SK-N-DZ (cell line): ENCODE measurements at regions not wholly inside any gene's neighbourhood (a gene's known extent, or its start where the extent isn't known, plus 50 kb on each side); places are given as distances from the start of the nearest gene placed in this dataset.

Experiments
- DNase-seq: peaks from one replicate; pipeline ENCODE4 v3.0.0-alpha.2; 2015; ENCODE audit warnings: low spot score

DNA sequence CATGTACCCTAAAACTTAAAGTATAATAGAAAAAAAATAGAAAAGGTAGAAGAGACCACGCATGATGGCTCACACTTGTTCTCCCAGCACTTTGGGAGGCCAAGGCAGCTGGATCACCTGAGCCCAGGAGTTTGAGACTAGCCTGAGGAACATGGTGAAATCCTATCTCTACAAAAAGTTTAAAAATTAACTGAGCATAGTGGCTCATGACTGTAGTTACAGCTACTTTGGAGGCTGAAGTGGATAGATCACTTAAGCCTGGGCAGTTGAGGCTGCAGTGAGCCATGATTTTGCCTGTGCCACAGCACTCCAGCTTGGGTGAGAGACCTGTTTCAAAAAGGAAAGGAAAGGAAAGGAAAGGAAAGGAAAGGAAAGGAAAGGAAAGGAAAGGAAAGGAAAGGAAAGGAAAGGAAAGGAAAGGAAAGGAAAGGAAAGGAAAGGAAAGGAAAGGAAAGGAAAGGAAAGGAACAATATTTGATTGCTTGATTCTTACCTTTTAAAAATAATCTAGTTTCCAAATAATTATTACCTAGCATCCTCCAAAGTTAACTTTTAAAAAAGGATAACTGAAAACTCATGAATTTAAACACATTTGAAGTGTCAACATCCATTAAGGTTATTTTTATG lies 99.9 kb upstream of the PAX6 start:
- DNase-seq: no peak

- no peak for DNase-seq
Measured at GRCh38 chr11:31903225-31904074, 92.3 kb upstream of the PAX6 start.

GRCh38 chr11:31902706-31903105 lies 91.6 kb upstream of the PAX6 start:
- DNase-seq: no peak

GRCh38 chr11:31895926-31896325 lies 84.8 kb upstream of the PAX6 start:
- DNase-seq: no peak

DNA sequence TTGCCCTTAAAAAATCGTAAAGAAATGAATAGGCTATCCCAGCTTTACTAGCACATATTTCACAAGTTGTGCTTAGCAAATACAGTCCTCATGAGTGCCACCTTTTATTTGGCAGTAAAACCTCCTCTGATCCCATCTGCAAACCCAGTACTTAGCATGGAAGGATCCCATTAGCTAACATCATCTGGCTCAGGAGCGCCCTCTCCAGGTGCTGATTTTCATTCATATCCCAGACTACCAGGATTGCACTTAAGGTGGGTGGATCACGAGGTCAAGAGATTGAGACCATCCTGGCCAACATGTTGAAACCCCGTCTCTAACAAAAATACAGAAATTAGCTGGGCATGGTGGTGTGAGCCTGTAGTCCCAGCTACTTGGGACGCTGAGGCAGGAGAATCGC lies 76.1 kb upstream of the PAX6 start:
- no peak for DNase-seq

GRCh38 chr11:31884080-31884479 lies 73.0 kb upstream of the PAX6 start:
- DNase-seq: no peak

DNA sequence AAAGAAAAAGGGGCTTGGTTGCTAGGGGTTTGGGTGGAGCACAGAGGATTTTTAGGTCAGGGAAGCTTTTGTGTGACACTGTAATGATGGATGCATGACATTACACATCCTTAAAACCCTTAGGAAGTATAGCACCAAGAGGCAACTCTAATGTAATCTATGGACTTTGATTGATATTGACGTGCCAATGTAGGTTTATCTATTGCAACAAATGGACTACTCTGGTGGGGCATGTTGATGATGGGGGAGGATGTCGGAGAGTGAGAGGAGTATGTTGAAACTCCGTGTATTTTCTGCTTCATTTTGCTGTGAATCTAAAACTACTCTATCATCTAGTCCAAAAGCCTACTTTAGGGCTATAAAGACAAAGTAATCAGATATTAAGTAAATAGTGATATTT lies 72.3 kb upstream of the PAX6 start:
- no peak for DNase-seq

- DNase-seq: no peak
Measured at GRCh38 chr11:31882951-31883392, 71.8 kb upstream of the PAX6 start.

GRCh38 chr11:31881825-31882224 lies 70.7 kb upstream of the PAX6 start:
- no peak for DNase-seq

DNA sequence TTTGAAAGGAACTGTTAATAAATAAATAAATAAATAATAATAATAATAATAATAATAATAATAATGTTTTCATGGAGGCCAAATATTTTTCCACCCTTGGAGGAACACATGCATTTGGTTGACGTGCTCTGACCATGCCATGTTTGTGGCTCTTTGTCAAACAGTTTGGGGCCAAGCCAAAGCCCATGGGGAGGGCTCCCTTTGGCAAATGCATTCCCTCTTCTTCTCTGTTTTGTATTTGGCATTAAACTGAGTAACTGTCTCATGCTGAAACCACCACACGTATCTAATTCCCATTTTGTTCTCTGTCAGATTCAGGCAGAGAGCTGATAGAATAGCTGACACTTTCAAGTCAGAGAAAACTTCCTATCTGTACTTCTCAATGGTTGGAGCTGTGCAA lies 68.6 kb upstream of the PAX6 start:
- DNase-seq: no peak

DNA sequence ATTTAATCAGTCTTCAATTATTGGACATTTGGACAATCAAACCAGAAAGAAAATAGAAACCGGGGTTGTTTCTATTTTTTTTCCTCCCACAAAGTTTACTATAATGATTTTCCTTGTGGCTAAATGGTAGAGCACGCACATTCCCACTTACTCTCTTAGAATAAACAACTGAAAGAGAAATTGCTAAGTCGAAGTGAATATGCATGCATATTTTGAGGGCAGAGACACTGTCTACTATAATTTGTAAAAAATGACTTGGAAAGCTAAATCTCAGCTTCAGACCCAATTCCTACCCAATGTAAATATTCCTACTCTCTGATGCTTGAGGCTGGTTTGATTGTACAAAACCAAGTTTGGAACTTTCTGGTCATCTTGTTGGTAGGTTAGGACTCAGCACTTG lies 66.7 kb upstream of the PAX6 start:
- DNase-seq: no peak

DNA sequence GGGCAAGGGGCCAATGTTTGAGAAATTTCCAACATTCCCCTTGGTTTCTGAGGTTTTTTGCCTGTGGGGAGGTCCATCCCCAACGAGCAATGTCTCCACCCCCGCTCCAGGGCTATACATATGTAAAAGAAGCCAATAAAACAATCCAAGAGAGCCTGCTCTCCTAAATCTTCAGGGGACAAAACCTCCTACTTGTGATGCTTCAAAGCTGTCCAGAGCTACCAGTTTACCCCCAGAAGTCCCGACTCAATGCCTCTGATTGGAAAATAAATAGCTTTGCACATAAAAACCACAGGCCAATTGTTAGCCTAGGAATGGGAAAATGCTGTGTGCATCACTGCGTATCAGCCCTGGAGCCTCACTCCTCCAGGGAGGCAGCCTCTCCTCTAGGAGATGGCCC lies 66.0 kb upstream of the PAX6 start:
- no peak for DNase-seq

GRCh38 chr11:31875866-31876560 lies 64.9 kb upstream of the PAX6 start:
- DNase-seq: no peak

DNA sequence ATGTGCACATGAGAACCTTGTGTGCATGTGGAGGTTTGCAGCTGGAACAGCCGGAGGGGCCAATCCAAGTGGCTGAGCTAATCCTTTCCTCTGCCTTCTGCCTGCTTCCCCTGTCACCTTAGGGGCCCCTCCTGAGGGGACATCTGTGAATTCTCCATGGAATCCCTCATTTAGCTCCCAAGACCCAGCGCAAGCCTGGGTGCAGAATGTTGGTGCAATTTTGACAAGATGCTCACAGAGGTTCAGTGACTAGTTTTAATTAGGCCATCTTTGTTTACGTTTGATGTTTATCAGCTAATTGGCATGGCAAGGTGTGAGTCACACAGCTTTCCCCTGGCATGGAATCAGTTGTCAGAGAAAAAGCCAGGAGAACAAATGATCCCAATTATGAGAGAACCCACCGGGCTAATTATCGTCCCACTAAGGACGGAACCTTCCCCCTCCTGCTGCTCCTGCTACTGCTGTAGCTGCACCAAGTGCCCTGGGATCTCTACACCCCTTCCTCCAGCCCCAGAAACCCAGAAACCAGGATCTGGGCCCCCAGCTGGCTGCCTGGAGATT lies 63.6 kb upstream of the PAX6 start:
- no peak for DNase-seq

GRCh38 chr11:31873124-31873523 lies 62.0 kb upstream of the PAX6 start:
- DNase-seq: no peak

DNA sequence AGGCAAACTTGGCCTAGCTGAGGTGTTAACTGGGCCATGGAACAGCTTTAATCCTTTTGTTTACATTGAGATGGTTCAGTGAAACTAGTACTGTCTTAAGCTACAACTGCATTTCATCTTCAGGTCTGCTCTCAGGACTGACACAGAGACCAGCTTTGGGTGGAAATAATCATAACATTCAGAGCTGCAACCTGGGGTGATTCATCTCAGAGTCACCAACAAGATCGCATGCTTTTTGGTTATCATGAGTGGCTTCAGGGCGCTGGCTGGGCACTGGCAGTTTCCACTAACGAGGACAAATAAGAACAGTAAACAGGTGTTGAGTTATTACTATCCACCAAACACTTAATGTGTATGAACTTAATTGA lies 60.9 kb upstream of the PAX6 start:
- no peak for DNase-seq

DNA sequence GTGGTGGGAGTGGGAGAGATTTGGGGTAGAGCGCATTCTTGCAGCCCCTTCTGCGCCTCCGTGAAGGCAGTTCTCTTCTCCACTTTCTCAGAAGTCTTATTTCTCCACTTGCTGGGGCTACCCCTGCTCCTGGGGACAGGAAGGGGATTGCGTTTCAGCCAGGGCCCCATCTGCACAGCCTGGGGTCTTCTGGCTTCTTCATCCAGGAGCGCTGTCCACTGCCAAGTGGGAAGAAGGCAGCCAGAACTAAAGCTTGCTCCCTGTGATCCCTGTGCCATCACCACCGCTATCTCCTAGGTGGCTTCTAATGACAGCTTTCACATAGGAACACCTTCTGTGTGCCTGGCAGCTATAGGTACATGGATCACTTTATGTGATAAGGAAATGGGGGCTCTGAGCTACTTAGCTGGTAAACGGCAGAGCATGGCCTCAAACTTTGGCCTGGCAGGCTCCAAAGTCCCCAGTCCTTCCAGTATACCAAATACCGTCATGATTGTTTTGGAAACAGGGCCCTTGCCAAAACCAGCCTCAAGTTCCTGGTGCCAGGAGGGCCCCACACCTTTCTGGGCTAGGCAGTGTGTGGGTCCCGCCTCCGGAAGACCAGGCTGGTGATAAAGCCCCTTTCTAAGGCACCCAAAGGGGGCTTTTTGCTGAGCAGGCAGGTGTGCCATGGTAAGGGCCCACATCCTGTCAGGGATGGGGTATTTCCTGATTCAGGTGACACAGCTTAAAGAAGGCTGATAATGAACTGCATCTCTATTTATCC lies 60.4 kb upstream of the PAX6 start:
- DNase-seq: no peak

DNA sequence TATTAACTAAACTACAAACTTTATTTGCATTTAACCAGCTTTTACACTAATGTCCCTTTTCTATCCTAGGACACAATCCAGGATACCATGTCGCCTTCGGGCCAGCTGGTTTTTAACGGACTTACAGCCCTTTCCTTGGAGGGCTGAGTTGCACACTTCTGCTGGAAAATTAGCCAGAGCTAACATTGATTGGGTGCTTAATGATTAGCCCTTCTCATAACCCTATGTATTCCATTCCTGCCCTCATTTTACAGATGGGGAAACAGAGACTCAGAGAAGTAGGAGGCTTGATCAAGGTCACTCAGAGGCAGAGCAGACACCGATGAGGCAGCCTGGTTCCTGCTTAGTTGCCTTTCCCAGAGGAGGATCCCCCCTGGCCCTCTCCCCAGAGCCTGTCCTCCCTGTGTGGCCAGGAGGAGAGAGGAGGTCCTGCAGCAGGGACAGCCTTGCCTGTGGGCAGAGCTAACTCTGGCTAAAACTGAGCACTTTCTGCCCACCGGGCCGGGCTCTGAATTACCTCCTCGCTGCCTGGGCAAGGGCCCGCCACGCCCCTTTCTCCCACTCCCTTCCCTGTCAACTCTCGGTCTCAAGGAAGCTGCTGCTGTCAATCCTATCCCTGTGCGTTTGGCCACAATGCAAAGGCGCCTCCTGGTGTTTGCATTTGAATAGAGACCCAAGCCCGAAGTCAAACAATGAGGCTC lies 59.6 kb upstream of the PAX6 start:
- peak; percentile 71 for DNase-seq

DNA sequence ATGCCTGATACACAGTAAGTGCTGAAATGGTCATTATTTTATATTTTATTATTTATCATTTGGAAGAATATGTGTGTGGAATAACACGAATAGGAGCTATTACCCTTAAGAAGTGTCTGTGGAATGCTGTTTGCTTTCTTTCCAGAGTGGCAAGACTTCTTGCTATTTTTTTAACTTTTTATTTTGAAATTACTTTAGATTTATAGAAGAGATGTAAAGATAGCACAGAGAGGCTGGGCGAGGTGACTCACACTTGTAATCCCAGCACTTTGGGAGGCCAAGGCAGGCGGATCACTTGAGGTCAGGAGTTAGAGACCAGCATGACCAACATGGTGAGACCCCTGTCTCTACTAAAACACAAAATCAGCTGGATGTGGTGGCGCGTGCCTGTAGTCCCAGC lies 58.9 kb upstream of the PAX6 start:
- DNase-seq: no peak

DNA sequence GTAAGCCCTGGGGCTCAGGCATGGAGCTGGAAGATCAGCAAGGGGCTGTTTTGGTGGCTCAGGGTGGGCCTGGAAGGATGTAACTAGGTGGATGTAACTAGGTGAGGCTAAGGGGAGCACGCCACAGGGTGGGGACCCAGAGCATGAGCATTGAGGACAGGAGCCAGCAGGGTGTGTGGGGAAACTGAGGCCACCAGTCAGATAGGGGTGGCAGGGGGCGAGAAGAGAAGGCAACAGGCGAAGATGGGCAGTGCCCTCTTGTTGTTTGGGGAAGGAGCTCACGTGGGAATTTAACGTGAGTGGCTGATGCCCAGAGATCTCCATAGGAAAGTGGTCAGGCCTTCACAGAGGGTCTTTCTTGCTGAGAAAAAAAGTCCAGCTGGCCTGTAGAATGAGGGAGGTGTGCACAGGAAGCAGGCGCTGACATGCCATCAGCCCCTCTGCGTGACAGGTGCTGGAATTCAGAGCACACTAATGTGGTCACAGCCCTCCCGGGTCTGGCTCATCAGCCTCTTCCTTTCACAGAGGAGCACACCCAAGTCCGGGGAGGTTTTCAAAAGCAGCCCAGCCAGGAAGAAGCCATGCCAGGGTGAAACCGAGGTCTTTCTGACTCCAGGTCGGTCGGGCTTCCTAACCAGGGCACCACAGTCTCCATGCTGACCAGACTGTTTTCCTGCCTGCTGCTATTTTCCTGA lies 54.6 kb upstream of the PAX6 start:
- DNase-seq: no peak
